Caki2 (cell line): ENCODE measurements at regions not wholly inside any gene's neighbourhood (a gene's known extent, or its start where the extent isn't known, plus 50 kb on each side); places are given as distances from the start of the nearest gene placed in this dataset.
"Not testable (repeated sequence)": the region's sequence is repeated elsewhere in the genome, so short reads cannot be mapped to it uniquely, and the experiment has no call there.

ENCODE experiments used
- DNase-seq: peaks from one replicate; pipeline ENCODE4 v3.0.0-alpha.2; 2015; ENCODE audit warnings: low read depth
- in situ Hi-C: cut with HindIII; loops from 2 replicates; pipeline ENCODE4 v1.10.0; 2016; ENCODE audit warnings: low sequenced_read_pairs, low pct_unique_long_range_greater_than_20kb, mixed read lengths

DNA sequence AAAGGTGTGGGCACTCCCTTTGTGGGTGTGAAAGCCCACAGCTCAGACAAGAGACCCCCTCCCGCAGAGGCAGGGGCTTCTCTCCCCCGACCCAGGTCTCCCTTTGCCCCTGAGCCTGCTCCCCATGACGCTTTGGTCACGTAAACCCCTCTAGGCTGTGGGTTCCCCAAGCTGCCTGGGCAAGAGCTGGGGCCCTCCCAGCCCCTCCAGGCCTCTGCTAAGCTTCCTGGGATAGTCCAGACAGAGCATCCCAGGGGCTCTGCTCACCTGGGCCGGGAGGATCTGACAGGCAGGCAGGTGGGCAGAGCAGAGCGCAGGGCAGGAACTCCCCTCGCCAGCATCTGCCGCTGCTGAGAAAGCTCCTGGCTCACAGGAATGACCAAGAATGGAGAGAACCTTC lies 177.3 kb downstream of the BANP start:
- no peak for DNase-seq
- in situ Hi-C loops = no loop called here

DNA sequence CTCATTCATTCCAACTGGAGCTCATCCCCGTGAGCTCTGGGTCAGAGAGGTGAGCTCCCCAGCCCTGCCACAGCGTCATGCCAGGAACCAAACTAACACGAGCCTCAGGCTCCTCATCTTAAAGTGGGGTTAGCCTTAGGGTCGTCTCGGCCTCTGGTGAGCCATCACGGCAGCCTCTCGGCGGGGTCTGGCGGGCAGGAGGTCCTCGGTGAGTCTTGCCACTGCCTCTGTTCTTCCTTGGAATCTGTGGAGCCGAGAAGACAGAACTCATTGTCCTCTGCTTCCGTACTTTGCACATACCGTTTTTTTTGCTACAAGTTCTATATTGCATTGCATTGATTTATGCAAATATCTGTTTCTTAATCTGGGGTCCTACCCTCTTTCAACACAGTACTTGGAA lies 177.9 kb downstream of the BANP start:
- in situ Hi-C loops, DNase-seq: not testable (repeated sequence)

DNA sequence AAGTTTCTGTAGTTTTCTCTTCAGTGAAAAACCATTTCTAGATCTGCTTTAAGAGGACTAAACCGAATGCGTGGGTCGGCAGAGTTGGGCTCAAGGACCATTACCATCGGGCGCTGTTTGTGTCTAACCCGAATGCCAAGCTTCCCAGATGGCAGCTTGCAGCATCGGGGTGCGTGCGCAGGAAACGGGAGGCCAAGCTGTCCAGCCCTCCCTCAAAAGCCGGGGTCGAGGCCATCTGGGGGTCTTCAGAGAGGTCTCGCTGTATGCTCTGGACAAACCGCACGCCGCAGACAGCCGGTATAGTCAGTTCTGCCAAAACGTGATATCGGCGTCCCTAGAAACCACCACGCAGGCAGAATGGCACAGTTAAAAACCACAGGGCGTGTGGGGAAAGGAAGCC lies 178.8 kb downstream of the BANP start:
- no peak for DNase-seq
- in situ Hi-C loops = no loop called here

DNA sequence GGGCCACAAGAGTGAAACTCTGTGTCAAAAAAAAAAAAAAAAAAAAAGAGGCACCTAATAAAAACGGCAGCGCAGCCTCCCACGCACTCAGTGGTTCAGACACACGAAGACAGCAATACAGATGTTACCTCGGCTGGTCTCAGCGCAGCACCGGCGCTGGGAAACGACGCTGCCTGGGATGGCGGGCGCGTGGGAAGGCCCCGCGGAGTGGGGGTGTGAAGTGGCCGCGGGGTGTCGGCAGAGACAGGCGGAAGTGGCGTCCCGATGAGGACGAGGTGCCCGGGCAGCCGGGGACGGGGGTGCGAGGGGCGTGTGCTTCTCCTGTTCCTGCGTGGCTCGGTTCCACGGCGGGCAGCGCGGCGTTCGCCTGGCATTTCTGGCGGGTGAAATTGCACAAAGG lies 179.4 kb downstream of the BANP start:
- in situ Hi-C loops = no loop called here
- no peak for DNase-seq

DNA sequence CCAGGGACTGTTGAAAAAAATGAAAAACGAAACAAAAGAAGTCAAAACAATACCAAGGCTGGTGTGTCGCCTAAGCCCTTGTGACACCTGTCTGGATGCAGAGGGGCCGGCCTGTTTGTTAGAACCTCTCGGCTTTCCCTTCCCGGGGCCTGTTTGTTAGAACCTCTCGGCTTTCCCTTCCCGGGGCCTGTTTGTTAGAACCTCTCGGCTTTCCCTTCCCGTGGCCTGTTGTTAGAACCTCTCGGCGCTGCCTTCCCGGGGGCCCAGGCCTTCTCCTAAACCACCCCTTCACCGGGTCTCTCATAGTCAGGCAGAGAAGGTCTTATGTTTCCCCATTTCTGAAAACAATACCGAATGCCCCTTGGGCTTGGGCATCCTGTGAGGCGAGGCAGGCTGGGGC lies 180.0 kb downstream of the BANP start:
- DNase-seq = no peak
- in situ Hi-C loops = no loop called here

DNA sequence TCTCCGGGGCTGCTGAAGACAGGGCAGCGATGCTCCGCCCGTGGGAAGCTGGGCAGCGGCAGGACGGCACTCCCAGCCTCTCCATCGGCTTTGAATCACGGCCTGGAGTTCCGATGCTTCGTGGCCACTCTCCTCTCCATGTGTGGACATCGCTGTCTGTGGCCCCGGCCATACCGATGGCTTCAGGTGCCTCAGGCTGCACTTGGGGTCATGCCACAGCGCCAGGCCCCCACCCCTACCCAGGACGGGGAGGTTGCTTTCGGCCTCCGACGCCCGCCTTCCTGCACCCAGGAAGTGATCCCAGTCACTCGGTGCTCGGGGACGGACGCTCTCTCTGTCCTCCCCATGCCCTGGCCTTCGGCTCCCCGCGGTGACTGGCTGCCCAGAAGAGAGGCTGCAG lies 180.7 kb downstream of the BANP start:
- in situ Hi-C loops = no loop called here
- DNase-seq = no peak

DNA sequence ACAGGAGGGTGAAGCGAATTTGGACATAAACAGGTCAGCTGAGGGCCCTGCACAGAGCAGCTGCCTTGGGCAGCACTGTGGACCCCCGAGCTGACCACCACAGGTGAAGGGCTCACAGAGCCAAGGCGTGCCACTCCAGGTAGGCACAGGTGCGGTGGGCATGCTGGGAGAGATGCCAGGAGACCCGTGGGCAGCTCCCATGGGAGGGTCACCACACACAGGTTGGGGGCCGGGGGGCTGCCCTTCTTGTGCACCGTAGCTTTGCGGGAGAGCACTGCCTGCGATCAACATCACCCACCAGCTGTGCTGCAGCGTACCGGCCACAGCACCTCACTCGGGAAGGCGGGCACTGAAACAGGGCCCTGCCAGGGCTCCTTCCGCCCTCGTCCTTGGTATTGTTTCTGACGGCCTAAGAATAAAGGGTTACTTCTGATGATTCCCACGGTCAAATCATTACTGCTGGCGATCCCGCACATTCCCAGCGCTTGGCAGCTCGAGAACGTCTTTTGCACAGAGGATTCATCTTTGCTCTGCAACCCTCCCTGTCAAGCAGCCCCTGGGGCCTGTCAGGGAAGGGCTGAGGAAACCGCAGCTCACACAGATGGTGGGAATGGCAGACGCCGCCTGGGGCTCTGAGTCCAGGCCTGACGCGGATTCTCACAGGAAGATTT lies 181.7 kb downstream of the BANP start:
- in situ Hi-C loops = no loop called here

DNA sequence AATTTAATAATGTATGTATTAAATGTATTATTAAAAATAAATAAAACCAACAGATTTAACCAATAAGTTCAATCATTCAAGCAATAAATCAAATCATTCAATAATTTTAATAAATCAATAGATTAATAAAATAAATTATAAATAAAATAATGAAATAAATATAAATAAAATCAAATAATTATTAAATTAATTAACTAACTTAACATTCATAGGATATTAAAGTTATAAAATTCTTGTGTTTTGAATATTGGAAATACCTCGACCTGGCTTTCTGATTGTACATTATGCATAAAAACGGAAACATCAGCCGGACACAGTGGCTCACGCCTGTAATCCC lies 182.2 kb downstream of the BANP start:
- in situ Hi-C loops = no loop called here
- DNase-seq = no peak

More for the DNA sequence above, 181.7 kb downstream of the BANP start:
- DNase-seq = no peak

DNA sequence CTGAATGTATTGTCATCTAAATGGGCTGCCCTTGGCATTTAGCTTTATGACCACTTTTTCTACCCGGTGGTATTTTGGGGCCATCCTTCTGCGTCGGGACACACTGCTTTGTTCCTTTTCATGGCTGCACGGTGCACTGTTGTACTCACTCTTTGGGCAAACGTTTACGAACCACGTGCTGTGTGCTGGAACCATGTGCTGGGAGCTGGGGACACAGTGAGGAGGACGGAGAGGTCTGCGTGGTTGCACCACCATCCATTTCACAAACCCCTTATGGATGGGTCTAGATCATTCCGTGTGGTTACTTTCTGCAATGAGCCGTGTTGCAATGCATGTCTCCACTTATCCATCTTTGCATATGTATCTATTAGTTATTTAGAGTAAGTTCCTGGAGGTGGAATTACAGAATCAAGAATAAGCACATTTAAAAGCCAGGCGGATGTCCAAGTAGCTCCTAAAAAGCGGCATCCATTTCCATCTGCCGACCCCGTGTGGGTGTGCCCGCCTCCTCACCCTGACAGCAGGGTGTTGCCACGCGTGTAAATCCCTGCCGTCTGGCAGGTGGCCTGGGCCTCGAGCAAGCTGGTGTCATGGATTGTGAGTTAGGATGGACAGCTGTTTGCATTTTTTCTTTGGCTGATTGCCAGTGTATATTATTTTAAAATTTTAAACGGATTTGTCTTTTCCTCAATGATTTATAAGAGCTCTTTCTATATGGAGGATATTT lies 183.1 kb downstream of the BANP start:
- not testable (repeated sequence) for DNase-seq

DNA sequence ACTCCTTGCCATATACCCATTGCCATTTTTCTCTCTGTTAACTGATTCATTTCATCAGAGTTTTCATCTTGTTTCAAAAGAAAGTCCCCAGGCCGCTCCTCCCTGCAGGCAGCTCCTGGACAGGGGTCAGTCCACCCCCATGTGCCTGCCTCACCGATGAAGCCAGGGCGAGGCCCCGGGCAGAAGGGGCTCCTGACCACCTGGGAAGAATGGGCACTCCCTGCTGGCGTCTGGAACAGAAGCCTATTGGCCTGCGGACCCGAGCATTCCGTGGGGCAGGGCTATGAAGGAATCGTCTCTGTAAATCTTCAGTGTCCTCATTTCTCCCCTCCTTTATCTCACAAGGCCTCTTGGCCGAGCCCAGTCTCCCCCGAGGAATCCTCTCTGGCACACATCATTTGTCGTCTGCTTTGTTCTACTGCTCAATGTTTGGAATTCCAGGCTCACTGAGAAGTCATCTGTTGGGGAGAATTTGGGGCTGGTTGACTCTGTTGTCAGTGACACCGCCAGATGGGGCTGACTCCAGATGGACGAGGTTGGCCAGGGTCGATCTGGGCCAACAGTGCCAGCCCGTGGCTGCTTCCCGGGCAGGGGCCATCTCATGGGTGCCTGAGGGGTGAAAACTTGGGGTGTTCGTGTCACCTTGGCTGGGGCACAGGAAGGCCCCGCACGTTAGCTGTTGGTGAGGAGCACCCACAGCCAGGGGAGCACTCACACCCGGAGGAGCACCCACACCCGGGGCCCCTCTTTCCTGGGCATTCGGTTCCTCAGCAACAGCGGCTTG lies 183.9 kb downstream of the BANP start:
- in situ Hi-C loops, DNase-seq: not testable (repeated sequence)

More for the DNA sequence above, 183.1 kb downstream of the BANP start:
- in situ Hi-C loops = not testable (repeated sequence)

DNA sequence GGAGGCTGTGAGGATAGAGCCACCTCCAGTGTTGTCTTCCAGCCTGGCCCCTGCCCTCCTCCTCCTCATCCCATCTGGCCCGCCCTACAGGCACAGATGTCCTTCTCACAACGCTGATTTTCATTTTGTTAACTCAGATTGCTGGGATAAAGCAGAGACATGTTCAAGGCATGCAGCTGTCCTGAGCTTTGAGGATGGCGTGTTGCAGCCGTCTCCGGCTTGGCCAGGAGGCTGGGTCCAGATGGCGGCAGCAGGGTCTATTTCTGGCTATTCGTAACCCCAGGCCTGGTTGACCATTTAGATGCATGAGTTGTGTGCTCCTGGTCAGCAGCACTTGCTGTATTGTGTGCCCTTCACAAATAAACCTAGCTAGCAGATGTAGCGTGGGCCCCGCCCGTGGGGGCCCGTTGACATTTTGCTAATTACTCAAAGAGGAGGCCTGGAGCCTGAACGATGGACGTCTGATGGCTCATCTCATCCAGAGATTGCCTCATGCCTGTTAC lies 185.0 kb downstream of the BANP start:
- in situ Hi-C loops, DNase-seq: not testable (repeated sequence)

DNA sequence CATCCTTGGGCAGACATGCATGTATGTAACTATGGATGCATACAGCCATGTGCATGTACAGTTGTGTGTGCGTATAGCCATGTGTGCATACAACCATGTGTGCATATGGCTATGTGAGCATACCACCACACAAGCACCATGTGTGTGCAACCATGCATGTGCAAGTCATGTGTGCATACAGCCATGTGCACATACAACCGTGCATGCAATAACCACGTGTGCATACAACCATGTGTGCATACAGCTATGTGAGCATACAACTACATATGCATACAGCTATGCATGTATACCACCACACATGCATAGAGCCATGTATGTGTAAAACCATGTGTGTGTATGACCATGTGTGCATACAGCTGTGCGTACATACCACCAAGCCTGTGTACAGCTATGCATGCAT lies 185.7 kb downstream of the BANP start:
- DNase-seq, in situ Hi-C loops: not testable (repeated sequence)

DNA sequence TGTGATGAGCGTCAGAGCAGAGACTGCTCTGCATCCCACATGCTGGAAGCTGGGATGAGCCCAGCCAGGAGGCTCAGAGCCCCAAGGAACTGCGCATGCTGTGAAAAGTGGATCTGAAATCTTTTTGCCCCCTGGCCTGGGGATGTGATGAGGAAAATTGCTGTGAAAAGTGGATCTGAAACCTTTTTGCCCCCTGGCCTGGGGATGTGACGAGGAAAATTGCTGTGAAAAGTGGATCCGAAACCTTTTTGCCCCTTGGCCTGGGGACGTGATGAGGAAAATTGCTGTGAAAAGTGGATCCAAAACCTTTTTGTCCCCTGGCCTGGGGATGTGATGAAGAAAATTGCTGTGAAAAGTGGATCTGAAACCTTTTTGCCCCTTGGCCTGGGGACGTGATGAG lies 187.9 kb downstream of the BANP start:
- in situ Hi-C loops, DNase-seq: not testable (repeated sequence)

DNA sequence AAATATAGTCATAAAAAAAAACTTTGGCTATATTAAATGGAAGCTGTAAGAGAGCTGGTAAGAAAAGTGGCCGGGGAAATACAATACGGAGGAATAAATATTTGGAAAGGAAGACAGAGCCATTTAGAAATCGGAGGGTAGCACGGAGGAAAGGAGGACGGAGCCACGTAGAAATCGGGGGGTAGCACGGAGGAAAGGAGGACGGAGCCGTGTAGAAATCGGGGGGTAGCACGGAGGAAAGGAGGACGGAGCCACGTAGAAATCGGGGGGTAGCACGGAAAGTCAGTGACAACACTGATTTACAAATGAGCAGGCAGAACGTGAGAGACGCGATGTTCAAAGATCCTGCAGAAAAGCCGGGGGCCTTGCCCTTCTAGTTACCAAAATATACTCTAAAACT lies 189.0 kb downstream of the BANP start:
- in situ Hi-C loops = not testable (repeated sequence)

DNA sequence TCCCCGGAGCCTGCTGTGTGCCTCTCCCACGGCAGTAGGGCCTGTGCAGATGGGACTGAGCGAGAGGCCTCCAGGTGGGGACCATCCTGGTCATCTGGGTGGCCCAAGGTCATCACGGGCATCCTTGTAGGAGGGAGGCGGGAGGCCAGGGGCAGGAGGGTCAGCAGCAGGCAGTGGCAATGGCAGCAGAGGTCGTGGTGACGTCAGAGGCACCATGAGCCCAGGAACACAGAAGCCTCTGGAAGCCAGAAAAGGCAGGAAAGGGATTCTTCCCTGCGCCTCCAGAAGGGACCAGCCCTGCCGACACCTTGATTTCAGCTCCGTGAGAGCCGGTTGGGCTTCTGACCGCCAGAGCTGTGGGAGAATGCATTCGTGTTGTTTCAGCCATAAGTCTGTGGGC lies 190.3 kb downstream of the BANP start:
- no peak for DNase-seq
- in situ Hi-C loops = no loop called here

More for the DNA sequence above, 189.0 kb downstream of the BANP start:
- not testable (repeated sequence) for DNase-seq

DNA sequence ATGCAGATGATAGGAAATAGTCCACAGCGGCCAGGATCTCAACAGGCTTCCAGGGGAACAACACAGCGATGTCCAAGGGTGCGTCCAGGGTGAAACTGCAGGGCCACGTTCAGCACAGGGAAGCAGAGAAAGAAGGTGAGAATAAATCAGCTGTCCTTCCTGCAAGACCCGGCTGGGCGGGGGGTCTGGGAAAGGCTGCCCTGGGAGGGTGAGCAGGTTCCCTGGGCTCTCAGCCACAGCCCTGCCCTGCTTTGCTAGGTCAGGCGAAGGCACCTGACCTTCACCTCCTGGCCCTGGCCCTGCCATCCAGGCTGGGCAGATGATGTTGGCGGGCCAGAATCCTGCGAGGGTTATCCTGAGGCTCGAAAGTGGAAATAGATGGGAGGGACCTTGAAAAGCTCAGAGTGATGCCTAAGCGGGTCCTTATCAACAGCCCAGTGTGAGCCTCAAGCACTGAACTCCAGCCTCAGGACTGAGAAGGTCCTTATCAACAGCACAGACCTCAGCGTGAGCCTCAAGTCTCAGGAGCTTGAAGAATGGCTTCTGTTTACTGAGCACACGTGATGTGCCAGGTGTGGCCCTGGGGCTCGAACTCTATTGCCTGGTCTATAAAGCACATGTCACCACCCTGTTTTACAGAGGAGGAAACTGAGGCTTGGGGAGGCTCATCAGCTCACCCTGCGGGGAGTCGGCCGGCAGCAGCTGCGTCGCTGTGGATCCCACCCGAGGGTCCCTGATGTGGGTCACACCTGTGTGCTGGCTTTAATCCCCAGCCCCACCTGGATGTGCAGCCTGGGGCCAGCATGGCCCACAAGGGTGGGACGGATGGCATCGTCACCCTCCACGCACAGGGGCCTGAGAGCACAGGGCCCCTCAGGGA lies 191.1 kb downstream of the BANP start:
- DNase-seq, in situ Hi-C loops: not testable (repeated sequence)

DNA sequence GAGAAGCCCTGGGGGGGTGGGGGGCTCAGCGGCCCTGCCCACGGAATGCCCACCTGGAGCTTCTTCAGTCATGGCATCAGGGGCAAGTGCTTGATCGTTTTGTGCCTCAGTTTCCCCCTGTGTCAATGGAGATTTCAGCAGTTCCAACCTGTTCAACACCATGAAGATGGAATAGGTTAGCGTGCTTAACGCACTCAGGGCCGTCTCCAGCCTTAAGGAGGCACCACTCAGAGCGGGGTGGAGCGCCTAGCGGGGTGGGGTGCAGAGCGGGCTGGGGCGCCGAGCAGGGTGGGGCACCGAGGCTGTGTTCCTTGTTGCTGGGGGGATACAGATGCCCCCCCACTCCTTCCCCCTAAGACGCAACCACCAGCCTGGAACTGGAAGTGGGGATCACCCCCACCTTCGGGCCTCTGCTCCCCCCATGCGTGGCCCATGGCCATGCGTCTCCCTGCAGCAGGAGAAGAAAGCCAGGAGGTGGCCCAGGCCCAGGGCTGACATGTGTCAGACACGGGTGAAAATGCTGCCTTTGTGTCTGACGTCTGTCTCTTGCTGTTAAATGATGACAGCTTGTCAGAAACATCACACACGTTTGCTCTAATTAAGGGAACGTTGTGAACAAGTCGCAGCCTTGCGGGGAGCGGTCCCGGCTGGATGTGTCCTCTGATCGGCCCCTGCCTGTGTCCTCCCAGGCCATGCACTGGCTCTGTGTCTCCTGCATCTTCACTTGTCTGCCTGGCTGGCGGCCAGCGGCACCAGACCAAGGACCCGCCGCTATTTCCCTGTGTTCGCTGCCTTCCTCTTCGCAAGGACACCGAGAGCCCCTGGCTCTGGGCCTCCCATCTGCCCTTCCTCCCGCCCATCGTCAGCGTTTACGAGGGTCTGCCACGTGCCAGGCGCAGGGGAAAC lies 192.1 kb downstream of the BANP start:
- DNase-seq, in situ Hi-C loops: not testable (repeated sequence)
